ENCODE measurements at regions not wholly inside any gene's neighbourhood (a gene's known extent, or its start where the extent isn't known, plus 50 kb on each side); places are given as distances from the start of the nearest gene placed in this dataset.
"Not testable (repeated sequence)": the region's sequence is repeated elsewhere in the genome, so short reads cannot be mapped to it uniquely, and the experiment has no call there.

- no peak for FAIRE-seq
- DNase-seq (ENCODE audit: insufficient read length, low spot score): no peak
These were observed 352.3 kb upstream of the ATXN7L3B start for GRCh38 chr12:74185360-74185759.

- DNase-seq (ENCODE audit: insufficient read length, low spot score): no peak
- no peak for FAIRE-seq
These were observed 344.4 kb upstream of the ATXN7L3B start for GRCh38 chr12:74193191-74193590.

- no peak for FAIRE-seq
These were observed 333.4 kb upstream of the ATXN7L3B start for GRCh38 chr12:74204236-74204635.

GRCh38 chr12:74227846-74228545 lies 309.6 kb upstream of the ATXN7L3B start:
- FAIRE-seq (no peak), DNase-seq (ENCODE audit: insufficient read length, low spot score) (no peak)

More at GRCh38 chr12:74204236-74204635, 333.4 kb upstream of the ATXN7L3B start:
- no peak for DNase-seq (ENCODE audit: insufficient read length, low spot score)

GRCh38 chr12:74229671-74230070 lies 308.0 kb upstream of the ATXN7L3B start:
- DNase-seq (ENCODE audit: insufficient read length, low spot score) (no peak), FAIRE-seq (no peak)

GRCh38 chr12:74235342-74235741 lies 302.3 kb upstream of the ATXN7L3B start:
- no peak for FAIRE-seq

GRCh38 chr12:74241341-74241740 lies 296.3 kb upstream of the ATXN7L3B start:
- DNase-seq (ENCODE audit: insufficient read length, low spot score) (no peak), FAIRE-seq (no peak)

More at GRCh38 chr12:74235342-74235741, 302.3 kb upstream of the ATXN7L3B start:
- no peak for DNase-seq (ENCODE audit: insufficient read length, low spot score)

GRCh38 chr12:74242088-74242487 lies 295.5 kb upstream of the ATXN7L3B start:
- DNase-seq (ENCODE audit: insufficient read length, low spot score) (no peak), FAIRE-seq (no peak)

GRCh38 chr12:74245458-74245857 lies 292.2 kb upstream of the ATXN7L3B start:
- DNase-seq (ENCODE audit: insufficient read length, low spot score): no peak
- FAIRE-seq: no peak

GRCh38 chr12:74250891-74251290 lies 286.7 kb upstream of the ATXN7L3B start:
- DNase-seq (ENCODE audit: insufficient read length, low spot score) (no peak), FAIRE-seq (no peak)

GRCh38 chr12:74253826-74254225 lies 283.8 kb upstream of the ATXN7L3B start:
- not testable (repeated sequence) for FAIRE-seq; DNase-seq (ENCODE audit: insufficient read length, low spot score)

- DNase-seq (ENCODE audit: insufficient read length, low spot score): no peak
- FAIRE-seq: no peak
These were observed 282.9 kb upstream of the ATXN7L3B start for GRCh38 chr12:74254784-74255183.

GRCh38 chr12:74259199-74259598 lies 278.4 kb upstream of the ATXN7L3B start:
- no peak for FAIRE-seq
- no peak for DNase-seq (ENCODE audit: insufficient read length, low spot score)

- FAIRE-seq (no peak), DNase-seq (ENCODE audit: insufficient read length, low spot score) (no peak)
These were observed 272.9 kb upstream of the ATXN7L3B start for GRCh38 chr12:74264692-74265091.

GRCh38 chr12:74269355-74269754 lies 268.3 kb upstream of the ATXN7L3B start:
- not testable (repeated sequence) for FAIRE-seq; DNase-seq (ENCODE audit: insufficient read length, low spot score)

GRCh38 chr12:74280156-74280655 lies 257.4 kb upstream of the ATXN7L3B start:
- DNase-seq (ENCODE audit: insufficient read length, low spot score) (no peak), FAIRE-seq (no peak)

- DNase-seq (ENCODE audit: insufficient read length, low spot score); FAIRE-seq: not testable (repeated sequence)
These were observed 256.0 kb upstream of the ATXN7L3B start for GRCh38 chr12:74281401-74282180.

GRCh38 chr12:74283646-74284045 lies 254.0 kb upstream of the ATXN7L3B start:
- no peak for FAIRE-seq
- no peak for DNase-seq (ENCODE audit: insufficient read length, low spot score)

- no peak for FAIRE-seq
These were observed 251.9 kb upstream of the ATXN7L3B start for GRCh38 chr12:74285773-74286172.

GRCh38 chr12:74286254-74286653 lies 251.4 kb upstream of the ATXN7L3B start:
- DNase-seq (ENCODE audit: insufficient read length, low spot score): no peak
- FAIRE-seq: no peak

More at GRCh38 chr12:74285773-74286172, 251.9 kb upstream of the ATXN7L3B start:
- DNase-seq (ENCODE audit: insufficient read length, low spot score): no peak

- no peak for DNase-seq (ENCODE audit: insufficient read length, low spot score)
- FAIRE-seq: no peak
These were observed 245.1 kb upstream of the ATXN7L3B start for GRCh38 chr12:74292351-74293194.
